Prostate gland (tissue), 2 donors: ENCODE measurements at regions not wholly inside any gene's neighbourhood (a gene's known extent, or its start where the extent isn't known, plus 50 kb on each side); places are given as distances from the start of the nearest gene placed in this dataset.

Experiments
- POLR2AphosphoS5 ChIP-seq: sonication (generic); formaldehyde crosslinking; IDR thresholded peaks from one replicate; pipeline ENCODE4 v1.6.1; 2017; ENCODE audit warnings: antibody characterized with exemption
- TF ChIP-seq, protein P1 (sequence below), 4 experiments: fragments of 200-600 bp in 2 of 4; fragments of 450-650 bp in 2 of 4; sonication (generic) in 2 of 4; IDR thresholded peaks; 1 replicate in 3 of 4; 2 replicates in 1 of 4; pipeline ENCODE4 v1.5.1; 2016 to 2019; ENCODE audit warnings: antibody characterized with exemption in 4 of 4, mild to moderate bottlenecking in 2 of 4, moderate library complexity in 2 of 4

DNA sequence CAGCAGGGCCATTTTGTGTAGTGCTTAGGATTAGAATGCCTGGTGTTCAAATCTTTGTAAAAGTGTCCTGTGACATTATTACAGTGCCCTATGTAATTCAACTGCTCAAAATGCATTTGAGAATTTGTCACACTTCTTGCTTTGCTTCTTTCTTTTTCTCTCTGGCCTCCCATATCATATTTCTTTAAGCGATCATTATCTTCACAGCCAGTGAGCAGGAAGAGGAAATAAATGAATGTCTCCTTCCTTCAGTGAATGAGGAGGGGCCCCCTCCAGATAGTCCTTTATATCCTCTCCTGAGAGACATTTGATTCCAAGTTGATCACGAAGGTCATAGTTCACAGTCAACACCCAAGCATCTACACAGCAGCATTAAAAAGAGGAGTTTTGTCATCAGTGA lies 425.1 kb upstream of the NPVF start:
- TF ChIP-seq POLR2AphosphoS5: no peak
- TF ChIP-seq, protein P1, sequence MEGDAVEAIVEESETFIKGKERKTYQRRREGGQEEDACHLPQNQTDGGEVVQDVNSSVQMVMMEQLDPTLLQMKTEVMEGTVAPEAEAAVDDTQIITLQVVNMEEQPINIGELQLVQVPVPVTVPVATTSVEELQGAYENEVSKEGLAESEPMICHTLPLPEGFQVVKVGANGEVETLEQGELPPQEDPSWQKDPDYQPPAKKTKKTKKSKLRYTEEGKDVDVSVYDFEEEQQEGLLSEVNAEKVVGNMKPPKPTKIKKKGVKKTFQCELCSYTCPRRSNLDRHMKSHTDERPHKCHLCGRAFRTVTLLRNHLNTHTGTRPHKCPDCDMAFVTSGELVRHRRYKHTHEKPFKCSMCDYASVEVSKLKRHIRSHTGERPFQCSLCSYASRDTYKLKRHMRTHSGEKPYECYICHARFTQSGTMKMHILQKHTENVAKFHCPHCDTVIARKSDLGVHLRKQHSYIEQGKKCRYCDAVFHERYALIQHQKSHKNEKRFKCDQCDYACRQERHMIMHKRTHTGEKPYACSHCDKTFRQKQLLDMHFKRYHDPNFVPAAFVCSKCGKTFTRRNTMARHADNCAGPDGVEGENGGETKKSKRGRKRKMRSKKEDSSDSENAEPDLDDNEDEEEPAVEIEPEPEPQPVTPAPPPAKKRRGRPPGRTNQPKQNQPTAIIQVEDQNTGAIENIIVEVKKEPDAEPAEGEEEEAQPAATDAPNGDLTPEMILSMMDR (IDR thresholded peaks at IDR 0.05): no peak
